DOHH2 (cell line): ENCODE measurements at regions not wholly inside any gene's neighbourhood (a gene's known extent, or its start where the extent isn't known, plus 50 kb on each side); places are given as distances from the start of the nearest gene placed in this dataset.

Source experiments
- H3F3A ChIP-seq: fragments of 200-600 bp; sonication (generic), shearing (Covaris generic); 2 replicates; pipeline ENCODE4 v1.6.0; 2016; ENCODE audit warnings: antibody characterized with exemption, mild to moderate bottlenecking; ENCODE audit not compliant: control insufficient read depth, insufficient read depth
- H3K27ac ChIP-seq: fragments of 200-600 bp; sonication (generic); 2 replicates; pipeline ENCODE4 v1.5.1; 2014; ENCODE audit warnings: low read depth, mild to moderate bottlenecking, low read length, moderate library complexity
- H3K27me3 ChIP-seq: fragments of 200-600 bp; sonication (generic); 2 replicates; pipeline ENCODE4 v1.6.1; 2014; ENCODE audit warnings: mild to moderate bottlenecking, low read length, mixed read lengths; ENCODE audit not compliant: control insufficient read depth
- H3K36me3 ChIP-seq: fragments of 200-600 bp; sonication (generic); 2 replicates; pipeline ENCODE4 v1.6.1; 2014; ENCODE audit warnings: mild to moderate bottlenecking, low read length, moderate library complexity, mixed read lengths; ENCODE audit not compliant: control insufficient read depth
- H3K4me1 ChIP-seq: fragments of 200-600 bp; sonication (generic); 2 replicates; pipeline ENCODE4 v1.6.1; 2014; ENCODE audit warnings: mild to moderate bottlenecking, low read length, mixed read lengths; ENCODE audit not compliant: control insufficient read depth
- H3K4me2 ChIP-seq: fragments of 200-600 bp; sonication (generic); 2 replicates; pipeline ENCODE4 v1.6.0; 2014; ENCODE audit warnings: mild to moderate bottlenecking, low read length, moderate library complexity
- H3K4me3 ChIP-seq: fragments of 200-600 bp; sonication (generic); 2 replicates; pipeline ENCODE4 v1.5.1; 2014; ENCODE audit warnings: mild to moderate bottlenecking, low read length, mixed read lengths
- H3K79me2 ChIP-seq: fragments of 200-600 bp; sonication (generic); 2 replicates; pipeline ENCODE4 v1.6.1; 2014; ENCODE audit warnings: mild to moderate bottlenecking, low read length, mixed read lengths; ENCODE audit not compliant: control insufficient read depth
- H3K9me2 ChIP-seq: fragments of 200-600 bp; sonication (generic); replicated peaks from 2 replicates; pipeline ENCODE4 v1.6.1; 2014; ENCODE audit warnings: mild to moderate bottlenecking, low read length, mixed read lengths; ENCODE audit not compliant: control insufficient read depth
- H3K9me3 ChIP-seq: fragments of 200-600 bp; sonication (generic); 2 replicates; pipeline ENCODE4 v1.6.1; 2014; ENCODE audit warnings: antibody characterized with exemption, low read length, mixed read lengths; ENCODE audit not compliant: control insufficient read depth, insufficient read depth
- H4K20me1 ChIP-seq: fragments of 200-600 bp; sonication (generic); 2 replicates; pipeline ENCODE4 v1.6.0; 2014; ENCODE audit warnings: low read depth, mild to moderate bottlenecking, antibody characterized with exemption, low read length, moderate library complexity; ENCODE audit not compliant: control insufficient read depth, insufficient read depth
- EZH2phosphoT487 ChIP-seq: fragments of 200-600 bp; sonication (generic); IDR thresholded peaks from 2 replicates; pipeline ENCODE4 v1.6.1; 2017; ENCODE audit warnings: borderline replicate concordance, mild to moderate bottlenecking, antibody characterized with exemption, low read length, moderate library complexity, mixed read lengths
- TF ChIP-seq, protein P1 (sequence below): fragments of 200-600 bp; sonication (generic); IDR thresholded peaks from one replicate; pipeline ENCODE4 v1.5.1; 2014; ENCODE audit warnings: antibody characterized with exemption, mild to moderate bottlenecking, low read depth, low read length; ENCODE audit not compliant: poor library complexity, severe bottlenecking

DNA sequence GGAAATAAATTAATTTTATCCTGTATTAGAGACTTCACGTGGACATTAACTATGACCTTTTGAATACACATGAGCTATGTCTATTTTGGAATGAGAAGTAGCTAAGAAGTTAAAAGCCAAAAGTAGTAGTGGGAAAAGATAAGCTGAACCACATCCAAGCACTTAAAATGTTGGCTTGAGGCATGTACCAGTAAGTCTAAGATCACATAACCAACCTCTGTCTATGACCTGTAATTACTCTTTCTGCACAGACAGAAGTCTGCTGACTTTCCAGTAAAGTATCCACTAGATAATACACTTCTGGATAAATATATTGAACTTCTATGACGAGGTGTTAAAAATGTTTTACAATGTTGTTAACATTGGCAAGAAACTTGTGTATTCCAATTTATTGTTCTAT lies 68.7 kb downstream of the LIG4 start:
- Histone ChIP-seq H3K79me2 (no peaks in the 10 kb centered on the region), H3F3A (no peaks in the 10 kb centered on the region), H3K4me3 (no peak overlapping the region), H3K4me1 (no peaks in the 10 kb centered on the region), H3K36me3 (no peaks in the 10 kb centered on the region), H3K9me3 (no peaks in the 10 kb centered on the region), H3K4me2 (no peak overlapping the region), H4K20me1 (no peaks in the 10 kb centered on the region), H3K9me2 (no peaks in the 10 kb centered on the region), H3K27ac (no peak overlapping the region), H3K27me3 (no peaks in the 10 kb centered on the region)
- TF ChIP-seq, protein P1, sequence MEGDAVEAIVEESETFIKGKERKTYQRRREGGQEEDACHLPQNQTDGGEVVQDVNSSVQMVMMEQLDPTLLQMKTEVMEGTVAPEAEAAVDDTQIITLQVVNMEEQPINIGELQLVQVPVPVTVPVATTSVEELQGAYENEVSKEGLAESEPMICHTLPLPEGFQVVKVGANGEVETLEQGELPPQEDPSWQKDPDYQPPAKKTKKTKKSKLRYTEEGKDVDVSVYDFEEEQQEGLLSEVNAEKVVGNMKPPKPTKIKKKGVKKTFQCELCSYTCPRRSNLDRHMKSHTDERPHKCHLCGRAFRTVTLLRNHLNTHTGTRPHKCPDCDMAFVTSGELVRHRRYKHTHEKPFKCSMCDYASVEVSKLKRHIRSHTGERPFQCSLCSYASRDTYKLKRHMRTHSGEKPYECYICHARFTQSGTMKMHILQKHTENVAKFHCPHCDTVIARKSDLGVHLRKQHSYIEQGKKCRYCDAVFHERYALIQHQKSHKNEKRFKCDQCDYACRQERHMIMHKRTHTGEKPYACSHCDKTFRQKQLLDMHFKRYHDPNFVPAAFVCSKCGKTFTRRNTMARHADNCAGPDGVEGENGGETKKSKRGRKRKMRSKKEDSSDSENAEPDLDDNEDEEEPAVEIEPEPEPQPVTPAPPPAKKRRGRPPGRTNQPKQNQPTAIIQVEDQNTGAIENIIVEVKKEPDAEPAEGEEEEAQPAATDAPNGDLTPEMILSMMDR = no peak
- no peak for TF ChIP-seq EZH2phosphoT487

DNA sequence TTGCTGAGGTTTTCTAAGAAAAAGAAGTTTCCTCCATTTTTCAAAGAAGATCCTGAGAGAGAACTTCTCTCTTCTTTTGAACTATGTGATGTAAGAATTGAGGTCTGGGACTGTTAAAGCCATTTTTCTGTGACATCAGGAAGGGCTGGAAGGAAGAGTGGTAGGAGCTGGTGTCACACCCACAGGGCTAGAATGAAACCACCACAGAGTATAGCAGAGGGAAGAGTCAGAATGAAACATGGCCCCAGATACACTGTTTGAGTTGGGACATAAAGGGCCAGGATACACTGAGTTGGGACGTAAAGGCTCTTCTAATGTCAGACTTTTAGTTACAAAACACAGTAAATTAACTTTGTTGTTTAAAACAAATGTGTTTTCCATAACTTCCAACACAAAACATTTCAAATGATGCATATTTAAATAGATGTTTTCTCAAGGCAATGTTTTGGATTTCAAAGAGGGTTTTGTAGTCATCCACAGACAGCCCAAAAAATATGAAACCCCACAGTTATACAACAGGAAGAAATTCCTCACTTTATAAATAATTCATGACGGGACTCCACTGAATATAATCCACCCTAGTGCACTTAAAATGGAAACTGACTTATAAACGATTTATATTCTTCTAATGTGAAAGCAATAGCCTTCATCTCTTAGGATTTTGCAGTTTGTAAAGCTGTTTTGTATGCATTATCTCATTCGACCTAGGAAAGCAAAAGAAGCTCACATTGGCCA lies 72.5 kb downstream of the LIG4 start:
- H3K27ac ChIP-seq = no peak overlapping the region
- H3K4me3 ChIP-seq = no peak overlapping the region
- no peaks in the 10 kb centered on the region for H4K20me1 ChIP-seq
- no peaks in the 10 kb centered on the region for H3K9me3 ChIP-seq
- TF ChIP-seq EZH2phosphoT487 = no peak
- TF ChIP-seq, protein P1 = no peak
- H3K4me2 ChIP-seq = no peak overlapping the region
- H3K79me2 ChIP-seq = no peaks in the 10 kb centered on the region
- no peaks in the 10 kb centered on the region for H3K36me3 ChIP-seq
- H3F3A ChIP-seq = no peaks in the 10 kb centered on the region
- no peaks in the 10 kb centered on the region for H3K27me3 ChIP-seq
- no peaks in the 10 kb centered on the region for H3K4me1 ChIP-seq
- H3K9me2 ChIP-seq = no peaks in the 10 kb centered on the region

DNA sequence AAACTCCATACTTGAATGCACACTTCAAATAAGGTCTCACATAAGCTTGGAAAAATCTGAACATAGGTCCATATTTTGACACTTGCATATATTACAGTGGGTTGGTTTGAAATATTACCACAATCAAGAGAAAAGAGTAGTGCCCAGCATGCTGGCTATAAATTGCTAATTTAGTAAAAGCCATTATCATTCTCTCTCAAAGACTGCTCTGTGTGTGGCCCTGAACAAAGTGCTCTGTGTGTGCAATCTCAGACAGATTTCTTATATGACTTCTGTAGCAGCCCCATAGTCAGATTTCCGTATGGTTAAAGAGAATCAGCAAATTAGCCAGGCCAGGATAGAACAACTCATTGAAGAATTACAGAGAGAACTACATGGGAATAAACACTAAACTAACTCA lies 78.2 kb downstream of the LIG4 start:
- Histone ChIP-seq H3K9me3 (no peaks in the 10 kb centered on the region), H3K27ac (no peak overlapping the region), H3K4me1 (no peaks in the 10 kb centered on the region), H3K79me2 (no peaks in the 10 kb centered on the region), H3K9me2 (no peaks in the 10 kb centered on the region), H3K27me3 (no peaks in the 10 kb centered on the region), H3K4me2 (no peak overlapping the region), H3F3A (no peaks in the 10 kb centered on the region), H3K4me3 (no peak overlapping the region), H4K20me1 (no peaks in the 10 kb centered on the region), H3K36me3 (no peaks in the 10 kb centered on the region)
- TF ChIP-seq, protein P1 = no peak
- no peak for TF ChIP-seq EZH2phosphoT487
